Activated CD8-positive, alpha-beta memory T cell treated with anti-CD3 and anti-CD28 coated beads for 36 hours (primary cell): ENCODE measurements at regions not wholly inside any gene's neighbourhood (a gene's known extent, or its start where the extent isn't known, plus 50 kb on each side); places are given as distances from the start of the nearest gene placed in this dataset.

Source experiments
- CTCF ChIA-PET: fragments of 350-600 bp; sonication (Branson Sonifier 250); formaldehyde crosslinking; loops from one replicate; lab custom pipeline; 2021; ENCODE audit warnings: antibody characterized with exemption; lab: Charles Lee
- POLR2A ChIA-PET: fragments of 350-600 bp; sonication (Branson Sonifier 250); formaldehyde crosslinking; loops from one replicate; lab custom pipeline; 2021; ENCODE audit warnings: antibody characterized with exemption; lab: Charles Lee

DNA sequence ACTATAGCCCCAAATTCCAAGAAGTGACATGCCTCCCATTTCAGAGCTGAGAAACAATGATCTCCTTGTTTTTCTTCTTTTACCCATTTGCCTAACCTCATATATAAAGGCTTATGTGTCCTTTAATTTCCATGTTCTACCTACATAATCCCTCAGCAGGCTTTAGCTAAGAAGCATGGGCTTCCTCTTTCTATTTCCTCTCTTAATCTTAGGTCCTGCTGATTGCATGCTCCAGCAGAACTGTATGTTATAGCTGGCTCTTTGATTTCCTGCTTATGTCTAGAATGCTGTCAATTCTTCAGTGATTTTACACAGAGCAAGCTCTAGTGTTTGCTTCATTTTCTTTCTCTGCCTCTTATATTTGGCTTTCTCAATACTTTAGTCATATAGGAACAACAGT lies 151.7 kb upstream of the COX10 start:
- ChIA-PET CTCF (no interaction called here), POLR2A (no interaction called here)

DNA sequence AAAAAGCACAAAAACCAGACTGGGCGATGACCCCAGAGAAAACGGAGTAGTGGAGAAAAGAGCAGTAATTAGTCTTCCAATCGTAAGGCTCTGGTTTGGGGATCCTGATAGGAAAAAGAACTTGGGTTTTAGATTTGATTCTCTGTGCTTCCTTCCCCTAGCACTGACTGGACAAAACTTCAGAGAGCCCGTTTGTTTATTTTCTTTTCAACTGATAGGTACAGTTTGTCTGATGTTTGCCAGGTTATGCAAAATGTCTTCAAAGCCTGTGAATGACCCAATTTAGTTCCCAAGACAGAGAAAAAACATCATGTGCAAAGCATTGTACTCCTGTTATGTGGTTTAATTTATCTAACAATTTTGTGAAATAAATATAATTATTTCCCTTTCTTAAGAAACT lies 151.1 kb upstream of the COX10 start:
- POLR2A ChIA-PET, result no interaction called here
- CTCF ChIA-PET, result no interaction called here

DNA sequence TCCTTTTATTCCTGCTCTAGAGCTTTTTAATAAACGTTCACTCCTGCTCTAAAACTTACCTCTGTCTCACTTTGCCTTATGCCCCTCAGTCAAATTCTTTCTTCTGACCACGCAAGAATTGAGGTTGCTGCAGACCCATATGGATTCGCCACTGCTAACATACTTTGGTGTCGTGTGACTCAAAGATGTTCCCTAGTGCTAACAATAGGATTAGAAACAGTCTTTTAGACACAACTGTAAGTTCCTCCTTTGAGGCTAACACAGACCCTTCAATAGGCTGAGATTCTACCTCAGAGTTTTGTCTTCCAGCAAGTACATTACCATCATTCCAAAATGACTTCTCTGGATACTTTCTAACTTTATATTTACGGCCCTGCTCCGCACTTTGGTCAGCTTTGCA lies 149.5 kb upstream of the COX10 start:
- CTCF ChIA-PET, result no interaction called here
- POLR2A ChIA-PET, result no interaction called here

DNA sequence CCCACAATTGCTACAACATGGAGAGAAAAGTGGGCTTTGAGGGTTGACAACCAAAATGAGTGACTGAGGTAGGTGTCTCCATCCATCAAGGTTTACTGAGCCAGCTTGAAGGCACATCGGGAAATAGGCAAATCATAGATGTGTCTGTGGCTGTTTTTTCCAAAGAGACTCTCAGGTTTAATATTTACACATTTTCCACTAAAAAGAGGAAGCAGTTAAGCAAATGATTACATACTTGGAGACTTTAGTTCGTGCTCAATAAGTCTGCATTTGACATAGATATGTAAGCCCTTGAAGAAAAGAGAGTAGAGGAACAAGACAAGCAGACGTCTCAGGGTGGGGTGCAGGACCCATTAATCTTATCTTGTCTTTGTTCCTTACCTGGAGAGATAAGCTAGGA lies 148.9 kb upstream of the COX10 start:
- CTCF ChIA-PET, result no interaction called here
- POLR2A ChIA-PET, result no interaction called here

DNA sequence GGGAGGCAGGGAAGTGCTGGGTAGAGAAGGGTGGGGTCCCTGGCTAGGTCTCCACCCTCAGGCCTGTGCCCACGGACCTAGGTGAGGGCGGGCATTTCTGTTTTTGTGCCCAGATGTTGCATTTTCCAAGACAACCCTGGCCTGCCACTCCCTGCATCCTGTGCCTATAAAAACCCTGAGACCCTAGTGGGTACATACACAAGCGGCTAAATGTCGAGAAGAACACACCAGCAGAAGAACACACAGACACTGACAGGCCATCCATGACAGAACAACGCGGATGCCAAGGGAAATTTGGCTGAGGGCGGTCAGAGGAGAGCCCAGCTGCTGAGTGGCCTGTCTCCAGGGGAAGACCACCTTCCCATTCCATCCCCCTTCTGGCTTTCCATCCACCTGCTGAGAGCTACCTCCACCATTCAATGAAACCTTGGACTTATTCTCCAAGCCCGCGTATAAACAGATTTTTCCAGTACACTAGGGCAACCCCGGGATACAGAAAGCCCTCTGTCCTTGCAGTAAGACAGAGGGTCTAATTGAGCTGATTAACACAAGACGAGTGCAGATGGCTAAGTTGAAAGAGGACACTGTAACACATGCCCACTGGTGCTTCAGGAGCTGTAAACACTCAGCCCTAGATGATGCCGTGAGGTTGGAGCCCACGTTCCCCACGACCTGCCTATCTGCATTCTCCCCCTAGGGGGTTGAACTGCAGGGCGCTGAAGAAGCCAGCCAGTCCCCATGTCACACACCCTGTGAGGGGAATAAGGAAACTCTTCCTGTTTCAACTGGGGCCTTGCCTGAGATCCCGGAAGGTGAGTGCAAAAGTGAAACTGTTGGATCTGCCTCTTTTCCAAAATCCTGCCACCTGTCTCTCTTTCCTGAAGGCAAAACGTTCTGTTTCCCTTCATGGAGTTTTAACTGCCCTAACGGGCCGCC lies 147.2 kb upstream of the COX10 start:
- CTCF ChIA-PET, result no interaction called here
- POLR2A ChIA-PET, result no interaction called here

DNA sequence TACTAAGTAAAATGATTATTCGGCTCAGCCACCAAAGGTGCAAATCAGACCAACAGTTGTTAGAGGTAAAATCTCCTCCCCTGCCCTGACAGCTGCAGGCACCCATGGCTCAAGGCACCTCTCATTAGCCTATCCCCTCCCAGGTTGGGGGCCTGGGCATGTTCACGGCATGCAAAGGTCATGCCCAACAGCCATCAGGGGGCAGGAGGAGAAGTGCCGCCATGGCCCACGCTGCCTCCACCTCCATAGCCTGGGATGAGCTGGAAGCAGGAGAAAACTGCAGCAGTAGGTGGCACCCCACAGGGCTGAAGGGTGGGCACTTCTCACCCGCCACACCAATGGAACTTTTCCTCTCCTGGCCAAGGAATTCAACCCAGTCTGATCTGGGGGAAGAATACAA lies 146.4 kb upstream of the COX10 start:
- CTCF ChIA-PET, result no interaction called here
- POLR2A ChIA-PET, result no interaction called here

DNA sequence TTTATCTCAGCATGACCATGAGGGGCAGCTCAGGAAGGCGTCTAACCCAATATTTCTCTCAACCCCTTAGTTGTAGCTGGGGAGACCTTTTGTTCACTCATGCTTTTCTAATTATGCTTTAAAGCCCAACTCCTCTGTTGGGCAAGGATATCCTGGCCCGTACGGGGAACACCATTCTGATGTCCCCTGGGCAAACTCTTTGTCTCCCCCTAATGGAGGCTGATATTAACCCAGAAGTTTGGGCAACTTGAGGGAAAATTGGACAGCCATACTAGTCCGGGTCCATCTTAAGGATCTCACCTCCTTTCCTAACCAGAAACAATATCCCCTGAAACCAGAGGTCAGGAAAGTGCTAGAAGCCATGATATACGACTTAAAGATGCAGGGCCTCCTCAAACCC lies 143.7 kb upstream of the COX10 start:
- CTCF ChIA-PET, result no interaction called here
- POLR2A ChIA-PET, result no interaction called here

DNA sequence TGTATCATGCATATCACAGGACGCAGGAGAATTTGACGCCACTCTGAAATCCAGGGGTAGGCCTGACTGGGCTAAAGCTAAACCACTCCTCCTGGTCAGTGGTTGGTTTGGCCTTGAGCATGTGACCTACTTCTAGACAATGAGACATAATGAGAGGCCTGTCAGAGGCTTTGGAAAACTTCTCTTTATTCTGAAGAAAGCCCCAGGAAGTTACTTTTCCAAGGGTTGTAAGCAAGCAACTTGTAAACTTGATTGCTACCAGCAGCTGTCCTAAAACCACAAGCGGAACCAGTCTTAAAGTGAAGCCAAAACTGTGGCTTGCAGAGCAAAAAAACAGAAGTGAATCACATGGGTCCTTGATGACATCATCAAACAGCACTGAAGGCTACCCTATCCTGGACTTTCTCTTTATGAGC lies 138.2 kb upstream of the COX10 start:
- POLR2A ChIA-PET, result no interaction called here
- CTCF ChIA-PET, result no interaction called here

DNA sequence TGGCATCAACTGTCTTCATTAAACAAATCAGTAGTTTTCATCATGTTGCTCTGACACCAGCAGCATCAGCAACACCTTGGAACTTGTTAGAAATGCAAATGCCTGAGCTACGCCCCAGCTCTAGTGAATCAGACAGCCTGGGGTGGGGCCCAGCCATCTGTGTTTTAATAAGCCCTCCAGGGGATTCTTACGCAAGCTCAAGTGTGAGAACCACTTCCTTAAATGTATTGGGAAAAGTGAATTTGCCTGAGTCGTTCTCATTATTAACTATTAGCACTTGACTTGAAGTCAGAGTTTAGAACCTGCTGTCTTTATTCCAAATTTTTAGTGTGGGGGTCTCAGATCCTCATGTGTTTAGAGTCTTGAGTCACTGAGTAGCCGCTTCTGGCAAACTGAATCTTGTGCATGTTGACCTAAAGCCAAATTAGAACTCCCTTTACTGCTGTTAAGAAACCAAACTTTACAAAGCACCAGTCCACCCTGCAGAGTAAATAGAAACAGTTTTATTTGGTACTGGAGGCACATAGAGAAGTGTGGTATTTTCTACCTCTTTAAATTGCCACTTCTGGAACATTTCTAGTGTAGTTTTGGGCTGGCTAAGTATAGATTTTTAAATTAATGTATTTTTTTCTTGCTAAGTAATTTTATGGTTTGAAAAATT lies 137.4 kb upstream of the COX10 start:
- CTCF ChIA-PET, result interaction anchor here (0.6 kb wide), 1 partner anchor 47 kb away, joined by 5 read pairs; no protein-coding TSS in a partner anchor
- POLR2A ChIA-PET, result no interaction called here

DNA sequence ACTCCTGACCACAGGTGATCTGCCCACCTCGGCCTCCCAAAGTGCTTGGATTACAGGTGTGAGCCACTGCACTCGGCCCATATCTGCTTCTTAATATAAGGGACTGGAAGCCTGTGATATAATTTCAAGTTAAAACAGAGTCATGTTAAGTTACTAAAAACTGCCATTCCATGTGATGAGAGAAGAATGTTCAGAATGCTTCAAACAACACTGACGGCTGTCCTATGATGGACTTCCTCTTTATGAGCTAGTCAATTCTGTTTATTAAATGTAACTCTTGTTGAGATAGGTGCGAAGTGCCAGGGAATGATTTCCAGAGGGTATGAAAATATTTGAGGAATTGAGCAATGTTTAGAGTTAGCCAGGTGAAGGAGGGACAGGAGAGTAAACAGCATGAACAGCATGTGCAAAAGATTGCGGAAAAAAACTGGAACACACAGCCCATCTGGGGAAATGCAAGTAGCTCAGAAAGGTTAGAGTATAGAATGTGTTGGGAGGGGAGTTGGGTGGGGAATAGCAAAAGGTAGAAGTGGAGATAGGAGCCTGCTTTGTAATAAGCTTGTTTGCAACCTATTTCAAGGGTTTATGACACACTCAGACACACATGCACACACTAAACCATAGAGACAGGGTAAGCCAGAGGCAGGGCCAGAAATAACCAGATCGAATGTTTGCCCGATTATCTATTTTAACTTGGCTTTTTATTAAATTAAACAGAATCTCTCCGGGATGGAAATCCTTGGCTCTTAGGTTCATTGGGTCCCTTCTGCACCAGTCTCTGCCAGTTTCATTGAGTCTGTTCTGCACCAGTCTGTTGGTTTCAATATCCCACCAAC lies 135.6 kb upstream of the COX10 start:
- ChIA-PET POLR2A (no interaction called here), CTCF (no interaction called here)

DNA sequence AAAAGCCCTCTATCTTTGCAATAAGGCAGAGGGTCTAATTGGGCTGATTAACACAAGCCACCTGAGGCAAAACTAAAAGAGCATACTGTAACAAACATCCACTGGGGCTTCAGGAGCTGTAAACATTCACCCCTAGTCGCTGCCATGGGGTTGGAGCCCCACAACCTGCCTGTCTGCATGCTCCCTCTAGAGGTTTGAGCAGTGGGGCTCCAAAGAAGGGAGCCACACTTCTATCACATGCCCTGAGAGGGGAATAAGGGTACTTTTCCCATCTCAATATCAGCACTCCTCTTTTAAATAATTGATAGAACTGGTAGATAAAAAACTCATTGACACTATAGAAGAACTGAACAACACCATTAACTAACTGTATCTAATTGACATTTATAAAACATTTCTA lies 130.1 kb upstream of the COX10 start:
- ChIA-PET CTCF (no interaction called here), POLR2A (no interaction called here)

DNA sequence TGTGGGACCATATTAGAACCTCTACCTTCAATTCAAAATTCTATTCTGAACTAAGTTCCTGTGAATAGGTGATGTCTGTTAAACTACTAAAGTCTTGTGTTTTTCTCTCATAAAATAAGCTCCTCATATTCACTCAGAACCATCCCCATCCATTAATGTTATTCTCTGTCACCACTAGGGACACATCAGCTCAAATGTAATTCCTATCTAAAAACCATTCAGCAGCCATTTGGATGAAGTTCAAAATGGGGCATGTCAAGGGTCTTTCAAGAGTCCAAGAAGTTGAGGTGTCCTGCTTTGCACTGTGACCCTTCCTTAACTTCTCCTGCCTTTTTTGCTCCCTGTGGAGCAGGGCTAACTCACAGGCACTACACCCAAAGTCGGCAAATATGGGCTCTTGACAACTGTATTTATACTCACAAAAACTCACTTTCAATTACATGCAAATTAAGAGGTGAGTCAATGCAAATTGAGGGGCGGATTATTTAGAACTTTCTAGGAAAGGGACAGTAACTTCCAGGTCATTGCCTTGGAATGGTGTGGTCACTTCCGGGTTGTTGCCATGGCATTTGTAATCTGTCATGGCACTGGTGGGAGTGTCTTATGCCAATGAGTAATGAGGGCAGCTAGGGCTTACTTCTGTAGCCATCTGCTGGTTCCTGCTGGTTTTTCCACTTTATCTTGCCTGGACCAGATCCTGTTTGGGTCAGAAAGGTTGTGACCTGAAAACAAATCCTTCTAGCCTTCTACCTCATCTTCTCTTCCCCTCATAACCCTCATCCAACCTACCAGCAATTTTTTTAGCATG lies 128.2 kb upstream of the COX10 start:
- POLR2A ChIA-PET, result no interaction called here
- CTCF ChIA-PET, result interaction anchor here (0.7 kb wide), 1 partner anchor 224 kb away, joined by 3 read pairs; no protein-coding TSS in a partner anchor

DNA sequence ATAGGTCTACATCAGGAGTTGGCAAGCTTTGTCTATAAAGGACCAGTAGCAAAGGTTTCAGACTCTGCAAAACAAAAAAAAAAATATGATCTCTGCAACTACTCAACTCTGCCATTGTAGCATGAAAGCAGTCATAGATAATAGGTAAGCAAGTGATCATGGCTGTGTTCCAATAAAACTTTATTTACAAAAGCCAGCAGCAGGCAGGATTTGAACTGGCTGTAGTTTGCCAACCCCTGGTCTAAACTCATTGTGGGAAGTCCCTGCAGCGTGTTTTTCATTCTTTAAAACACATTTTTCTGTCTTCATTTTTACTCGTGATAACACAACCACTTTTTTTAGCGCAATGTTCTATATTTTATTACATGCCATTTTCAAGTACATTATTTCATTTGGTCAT lies 127.5 kb upstream of the COX10 start:
- POLR2A ChIA-PET, result no interaction called here
- CTCF ChIA-PET, result no interaction called here

DNA sequence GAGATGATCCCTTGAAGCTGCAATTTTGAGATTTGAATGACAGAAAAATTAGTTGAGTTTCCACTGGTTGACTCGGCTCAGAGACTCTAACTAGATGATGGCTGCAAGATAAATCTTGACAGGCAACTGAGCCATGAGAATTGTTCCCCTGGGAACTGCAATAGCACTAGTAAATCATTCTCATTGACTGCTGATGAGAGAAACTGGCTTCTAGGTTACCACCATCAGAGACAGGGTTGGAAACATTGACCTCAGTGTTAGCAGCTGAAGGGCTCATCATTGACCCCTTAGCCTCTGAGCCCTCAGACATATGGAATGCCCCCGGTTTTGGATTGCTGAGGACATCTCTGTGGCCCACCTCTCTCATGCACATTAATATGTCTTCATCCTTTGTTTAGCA lies 125.4 kb upstream of the COX10 start:
- POLR2A ChIA-PET, result no interaction called here
- CTCF ChIA-PET, result no interaction called here

DNA sequence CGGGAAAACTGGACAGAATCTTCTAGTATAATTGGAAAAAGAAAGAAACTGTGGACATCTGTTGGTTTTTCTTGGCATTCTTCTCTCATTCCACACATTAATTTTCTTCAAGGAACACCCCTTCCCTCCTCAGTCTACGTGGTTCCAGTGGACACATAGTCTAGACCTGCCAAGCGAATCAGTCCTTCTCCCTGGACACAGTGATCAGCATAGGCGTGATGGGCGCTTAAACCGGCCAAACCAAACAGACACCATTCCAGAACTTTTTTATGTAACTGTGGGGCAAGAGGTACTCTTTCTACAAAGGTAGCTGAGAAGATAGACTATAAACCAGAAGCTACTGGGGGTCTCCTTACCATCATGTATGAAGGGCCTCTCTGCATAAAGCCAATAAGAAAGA lies 121.8 kb upstream of the COX10 start:
- ChIA-PET CTCF (interaction anchor here (0.6 kb wide), 1 partner anchor 360 kb away, joined by 5 read pairs; no protein-coding TSS in a partner anchor), POLR2A (no interaction called here)

DNA sequence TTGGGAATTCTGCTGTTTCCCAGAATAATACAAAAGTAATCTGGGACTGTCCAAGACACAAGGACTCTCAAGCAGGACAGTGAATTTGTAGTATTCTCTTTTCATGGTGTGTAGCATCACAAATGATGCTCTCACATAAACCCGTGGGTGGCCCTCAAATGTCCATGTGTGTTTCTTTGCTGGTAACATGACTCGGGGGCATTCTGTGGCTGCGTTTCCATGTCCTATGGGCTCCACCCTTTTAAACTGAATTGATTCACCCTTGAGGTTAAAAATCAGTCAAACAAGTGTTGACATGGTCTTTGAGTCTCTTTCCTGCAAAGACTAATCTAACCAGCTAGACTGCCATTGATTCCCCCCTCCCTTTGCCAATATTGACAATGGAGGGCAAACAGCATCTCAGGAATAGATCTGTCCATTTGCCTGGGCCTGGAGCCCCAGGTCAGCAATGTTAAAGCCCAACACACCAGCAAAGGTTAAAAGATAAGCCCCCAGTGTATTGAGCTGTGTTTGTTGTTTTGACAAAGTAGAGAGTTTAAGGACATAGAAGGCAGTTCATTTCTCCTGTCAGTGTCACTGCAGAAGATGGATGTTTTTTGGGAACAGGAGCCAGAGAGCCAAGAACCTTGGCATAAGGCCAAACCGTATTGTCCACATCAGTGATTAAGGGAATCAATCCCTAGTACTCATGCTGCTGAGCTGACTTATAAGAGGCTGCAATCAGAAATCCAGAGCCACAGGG lies 117.1 kb upstream of the COX10 start:
- ChIA-PET CTCF (no interaction called here), POLR2A (no interaction called here)

DNA sequence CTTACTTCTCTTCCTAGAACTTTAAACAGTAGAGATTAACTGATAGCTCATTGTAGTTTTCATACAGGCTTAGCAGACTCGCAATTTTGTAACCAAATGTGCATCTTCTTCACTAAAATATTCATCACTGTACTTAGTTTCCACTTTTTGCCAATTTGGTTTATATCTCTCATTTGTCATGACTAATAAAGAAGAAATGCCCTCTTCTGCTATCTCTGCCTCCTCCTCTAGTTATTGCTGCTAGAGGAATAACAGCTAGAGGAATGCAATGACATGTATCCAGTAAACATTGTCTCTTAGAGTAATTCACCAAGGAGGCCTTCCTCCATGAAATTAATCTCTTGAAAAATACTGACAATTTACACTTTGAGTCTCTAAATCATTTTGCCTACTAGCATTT lies 115.5 kb upstream of the COX10 start:
- CTCF ChIA-PET, result no interaction called here

DNA sequence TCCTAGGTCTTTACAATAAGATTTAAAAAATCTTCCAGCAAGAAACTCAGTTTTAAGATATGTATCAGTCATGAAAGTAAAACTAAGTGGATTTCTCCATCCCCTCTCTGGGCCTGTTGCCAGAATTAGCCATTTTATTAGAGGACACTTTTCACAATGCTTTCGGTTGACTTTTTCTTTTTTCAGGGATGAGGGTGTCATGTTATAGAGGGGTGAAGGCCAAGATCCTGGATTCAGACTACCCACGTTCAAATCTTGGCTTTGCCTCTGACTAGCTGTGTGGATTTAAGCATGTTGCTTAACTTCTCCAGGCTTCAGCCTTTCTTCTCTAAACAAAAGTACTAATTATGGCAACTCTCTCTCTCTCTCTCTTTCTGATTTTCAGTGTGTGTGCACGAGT lies 111.7 kb upstream of the COX10 start:
- POLR2A ChIA-PET, result no interaction called here
- CTCF ChIA-PET, result no interaction called here

More for the DNA sequence above, 115.5 kb upstream of the COX10 start:
- POLR2A ChIA-PET, result no interaction called here

DNA sequence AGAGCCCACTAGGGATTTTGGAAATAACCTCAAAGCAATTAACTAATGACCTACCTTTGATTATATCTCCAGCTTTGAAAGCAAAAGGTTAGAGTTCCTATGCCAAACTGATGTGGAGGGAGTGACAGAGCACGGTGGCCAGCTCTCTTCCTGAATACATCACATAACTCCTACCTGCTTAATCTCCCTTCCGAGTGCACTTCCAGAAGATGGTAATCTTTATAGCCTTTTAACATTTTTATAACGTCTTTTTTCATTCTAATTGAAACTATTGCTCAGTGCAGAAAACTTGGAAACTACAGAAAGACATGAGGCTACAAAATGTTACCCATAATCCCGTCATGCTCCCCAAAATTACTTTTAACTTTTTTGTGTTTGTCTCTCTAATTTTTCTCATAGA lies 110.5 kb upstream of the COX10 start:
- ChIA-PET POLR2A (no interaction called here), CTCF (no interaction called here)
